ENCODE measurements at regions not wholly inside any gene's neighbourhood (a gene's known extent, or its start where the extent isn't known, plus 50 kb on each side); places are given as distances from the start of the nearest gene placed in this dataset.
A peak's percentile ranks its signal among the peaks of the same experiment; 100 is the strongest.

DNA sequence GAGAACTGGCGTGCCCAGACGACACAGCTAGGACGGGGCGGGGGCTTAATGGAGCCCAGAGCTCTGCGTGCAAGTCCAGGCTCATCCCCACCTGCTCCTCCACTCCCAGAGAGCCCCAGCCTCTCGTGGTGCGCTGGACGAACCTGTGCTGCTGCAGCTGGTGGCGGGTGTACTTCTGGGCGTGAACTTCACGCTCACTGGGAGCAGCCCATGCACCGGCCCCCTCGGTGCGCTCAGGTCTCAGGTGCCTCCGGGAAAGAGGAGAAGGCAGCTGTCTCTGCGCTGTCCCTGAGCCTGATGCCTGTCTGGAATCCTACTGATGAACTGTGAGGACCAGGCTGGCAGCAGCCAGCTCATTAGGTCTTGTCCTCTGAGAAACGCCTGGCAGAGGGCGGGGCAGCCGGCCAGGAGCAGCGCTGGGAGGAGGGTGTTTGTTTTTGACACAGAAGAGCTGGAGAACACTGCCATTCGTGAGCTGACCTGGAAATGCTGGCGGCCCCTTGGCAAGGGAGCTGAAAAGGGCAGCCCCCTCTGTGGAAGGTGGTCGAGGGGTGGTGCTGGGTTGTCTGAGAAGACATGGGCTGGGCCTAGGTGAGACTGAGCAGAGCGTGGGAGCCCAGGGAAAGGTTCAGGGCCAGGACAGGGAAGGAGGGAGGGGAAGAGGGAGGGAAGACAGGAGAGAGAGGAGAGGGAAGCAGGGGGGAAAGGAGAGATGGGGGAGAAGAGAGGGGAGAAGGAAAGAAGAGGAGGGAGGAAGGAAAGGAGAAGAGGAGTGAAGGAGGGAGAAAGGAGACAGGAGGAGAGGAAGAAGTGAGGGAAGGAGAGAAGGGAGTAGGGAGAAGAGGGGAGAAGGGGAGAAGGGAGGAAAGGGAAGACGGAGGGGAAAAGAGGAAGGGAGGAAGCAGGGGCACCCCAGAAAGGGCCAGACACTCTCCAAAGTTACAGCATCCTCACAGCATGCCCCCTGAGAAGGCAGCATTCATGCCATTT is 53.5 kb upstream of the TNS3 start (continued):
- TF ChIP-seq BORCS8-MEF2B (CRISPR knock-in tag; IDR thresholded peaks at IDR 0.05), result no peak
- TF ChIP-seq POGZ (CRISPR knock-in tag; IDR thresholded peaks at IDR 0.05), result peak; percentile 40; the same call in 1 of the 2 replicates

DNA sequence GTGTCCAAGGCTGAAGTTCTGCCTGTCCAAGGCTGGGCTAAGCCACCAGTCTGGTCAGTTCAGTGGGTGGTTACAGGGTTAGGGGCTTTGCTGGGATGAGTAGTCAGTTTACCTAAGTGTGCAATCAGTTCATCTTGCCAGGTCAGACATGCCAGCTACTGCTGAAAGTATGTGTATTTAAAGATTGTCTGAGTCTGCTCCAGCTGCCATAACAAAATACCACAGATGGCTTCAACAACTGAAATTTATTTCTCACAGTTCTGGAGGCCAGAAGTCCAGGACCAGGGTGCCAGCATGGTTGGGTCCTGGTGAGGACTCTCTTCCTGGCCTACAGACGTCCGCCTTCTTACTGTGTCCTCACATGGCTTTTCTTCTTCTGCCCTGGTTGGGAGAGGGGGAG is 52.4 kb upstream of the TNS3 start:
- H3K36me3 ChIP-seq (replicated peaks in 1 of 2; ENCODE audit: control insufficient read depth in 1 of 2, insufficient read depth in 2 of 2, low read length in 2 of 2), result no peaks in the 10 kb centered on the region
- no peak for ATAC-seq
- H3K4me3 ChIP-seq (replicated peaks in 1 of 3; ENCODE audit: insufficient read depth in 1 of 3, low read depth in 2 of 3, low read length in 3 of 3), result no peak overlapping the region
- H3K9me3 ChIP-seq (ENCODE audit: low read length), result no peaks in the 10 kb centered on the region
- BruUV-seq (replicated peaks), result no TSS peak
- POLR2A ChIA-PET, result interaction anchor here (1.2 to 2.7 kb wide), 6 partner anchors 8 to 129 kb away, joined by 3 to 19 read pairs (median 8); partner anchors contain the start of gene TNS3
- peak; percentile 87 for TF ChIP-seq ZNF12 (CRISPR knock-in tag; IDR thresholded peaks at IDR 0.05)
- no peak for TF ChIP-seq ZFP62 (CRISPR knock-in tag; IDR thresholded peaks at IDR 0.05)
- H2AFZ ChIP-seq (ENCODE audit: low read length), result no peak overlapping the region
- no peaks in the 10 kb centered on the region for H3K79me2 ChIP-seq (ENCODE audit: insufficient read depth, low read length)
- H3K27ac ChIP-seq (ENCODE audit: extremely low read length, insufficient read depth, low read length), result no peak overlapping the region
- H4K20me1 ChIP-seq (ENCODE audit: insufficient read depth, low read length), result no peaks in the 10 kb centered on the region
- H3K4me2 ChIP-seq (ENCODE audit: low read depth, low read length), result peak overlapping the region; percentile 95
- H3K9ac ChIP-seq (ENCODE audit: insufficient read depth, low read depth, low read length), result no peak overlapping the region
- 38% methylated on average over 2 of the region's 2 CpGs for WGBS (ENCODE audit: low lambda C conversion rate)
- H3K4me1 ChIP-seq (ENCODE audit: insufficient read depth, low read length), result peaks cover 55% of the 10 kb centered on the region
- FAIRE-seq, result no peak
- no peak for DNase-seq (ENCODE audit: low spot score)
- intact Hi-C loops (cut with micrococcal nuclease; ENCODE audit: unreplicated experiment) (loop anchor here (2.0 kb wide), 2 partner anchors 23 to 41 kb away; no protein-coding TSS in a partner anchor), in situ Hi-C loops (cut with HindIII; ENCODE audit: extremely low pct_ligation_motif_present, low pct_unique_long_range_greater_than_20kb) (no loop called here)
- CTCF ChIA-PET (ENCODE audit: low intra/inter-chr PET ratio, low total read pairs), result no interaction called here
- H3K27me3 ChIP-seq (ENCODE audit: control insufficient read depth in 1 of 2, insufficient read depth in 2 of 2, low read length in 2 of 2), result no peaks in the 10 kb centered on the region

DNA sequence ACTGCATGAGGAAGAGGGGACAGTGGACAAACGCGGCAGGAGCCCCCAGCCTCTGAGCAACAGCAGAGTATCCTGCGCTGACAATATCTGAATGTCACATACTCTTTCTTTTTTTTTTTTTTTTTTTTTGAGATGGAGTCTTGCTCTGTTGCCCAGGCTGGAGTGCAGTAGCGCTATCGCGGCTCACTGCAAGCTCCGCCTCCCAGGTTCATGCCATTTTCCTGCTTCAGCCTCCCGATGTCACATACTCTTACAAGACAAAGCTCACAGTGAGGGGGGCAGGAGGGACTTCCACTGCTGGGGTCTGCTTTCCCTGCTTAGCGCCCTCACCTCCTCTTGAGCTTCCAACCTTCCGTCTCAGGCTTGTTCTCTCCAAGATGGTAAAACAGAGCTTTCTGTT is 51.2 kb upstream of the TNS3 start:
- DNase-seq (ENCODE audit: low spot score) (no peak), FAIRE-seq (no peak), ATAC-seq (no peak)
- H3K9ac ChIP-seq (ENCODE audit: insufficient read depth, low read depth, low read length), result no peak overlapping the region
- 92% methylated on average over 8 of the region's 10 CpGs for WGBS (ENCODE audit: low lambda C conversion rate)
- no peak overlapping the region for H2AFZ ChIP-seq (ENCODE audit: low read length)
- no peaks in the 10 kb centered on the region for H3K9me3 ChIP-seq (ENCODE audit: low read length)
- H3K4me2 ChIP-seq (ENCODE audit: low read depth, low read length), result no peak overlapping the region
- no peak for TF ChIP-seq ZNF703 (CRISPR knock-in tag; IDR thresholded peaks at IDR 0.05; ENCODE audit: borderline replicate concordance)
- peak; percentile 49; the same call in 1 of the 2 replicates for TF ChIP-seq ZNF121 (CRISPR knock-in tag; IDR thresholded peaks at IDR 0.05)
- TF ChIP-seq, protein P1, sequence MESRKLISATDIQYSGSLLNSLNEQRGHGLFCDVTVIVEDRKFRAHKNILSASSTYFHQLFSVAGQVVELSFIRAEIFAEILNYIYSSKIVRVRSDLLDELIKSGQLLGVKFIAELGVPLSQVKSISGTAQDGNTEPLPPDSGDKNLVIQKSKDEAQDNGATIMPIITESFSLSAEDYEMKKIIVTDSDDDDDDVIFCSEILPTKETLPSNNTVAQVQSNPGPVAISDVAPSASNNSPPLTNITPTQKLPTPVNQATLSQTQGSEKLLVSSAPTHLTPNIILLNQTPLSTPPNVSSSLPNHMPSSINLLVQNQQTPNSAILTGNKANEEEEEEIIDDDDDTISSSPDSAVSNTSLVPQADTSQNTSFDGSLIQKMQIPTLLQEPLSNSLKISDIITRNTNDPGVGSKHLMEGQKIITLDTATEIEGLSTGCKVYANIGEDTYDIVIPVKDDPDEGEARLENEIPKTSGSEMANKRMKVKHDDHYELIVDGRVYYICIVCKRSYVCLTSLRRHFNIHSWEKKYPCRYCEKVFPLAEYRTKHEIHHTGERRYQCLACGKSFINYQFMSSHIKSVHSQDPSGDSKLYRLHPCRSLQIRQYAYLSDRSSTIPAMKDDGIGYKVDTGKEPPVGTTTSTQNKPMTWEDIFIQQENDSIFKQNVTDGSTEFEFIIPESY (CRISPR knock-in tag; IDR thresholded peaks at IDR 0.05), result peak; percentile 75
- no peaks in the 10 kb centered on the region for H4K20me1 ChIP-seq (ENCODE audit: insufficient read depth, low read length)
- H3K27ac ChIP-seq (ENCODE audit: extremely low read length, insufficient read depth, low read length), result no peak overlapping the region
- no peak overlapping the region for H3K4me3 ChIP-seq (replicated peaks in 1 of 3; ENCODE audit: insufficient read depth in 1 of 3, low read depth in 2 of 3, low read length in 3 of 3)
- no peaks in the 10 kb centered on the region for H3K36me3 ChIP-seq (replicated peaks in 1 of 2; ENCODE audit: control insufficient read depth in 1 of 2, insufficient read depth in 2 of 2, low read length in 2 of 2)
- POLR2A ChIA-PET, result no interaction called here
- CTCF ChIA-PET (ENCODE audit: low intra/inter-chr PET ratio, low total read pairs), result no interaction called here
- intact Hi-C loops (cut with micrococcal nuclease; ENCODE audit: unreplicated experiment) (no loop called here), in situ Hi-C loops (cut with HindIII; ENCODE audit: extremely low pct_ligation_motif_present, low pct_unique_long_range_greater_than_20kb) (no loop called here)
- no peaks in the 10 kb centered on the region for H3K27me3 ChIP-seq (ENCODE audit: control insufficient read depth in 1 of 2, insufficient read depth in 2 of 2, low read length in 2 of 2)
- no TSS peak for BruUV-seq (replicated peaks)
- no peaks in the 10 kb centered on the region for H3K79me2 ChIP-seq (ENCODE audit: insufficient read depth, low read length)
- peaks cover 43% of the 10 kb centered on the region for H3K4me1 ChIP-seq (ENCODE audit: insufficient read depth, low read length)

All from HepG2 (cell line).